NCI-H1105 treated with DMSO at 0.1 percent for 48 hours (cell line): ENCODE measurements at regions not wholly inside any gene's neighbourhood (a gene's known extent, or its start where the extent isn't known, plus 50 kb on each side); places are given as distances from the start of the nearest gene placed in this dataset.

Experiments
- DNase-seq: peaks from one replicate; lab custom pipeline; 2025; lab: John Stamatoyannopoulos, UW

DNA sequence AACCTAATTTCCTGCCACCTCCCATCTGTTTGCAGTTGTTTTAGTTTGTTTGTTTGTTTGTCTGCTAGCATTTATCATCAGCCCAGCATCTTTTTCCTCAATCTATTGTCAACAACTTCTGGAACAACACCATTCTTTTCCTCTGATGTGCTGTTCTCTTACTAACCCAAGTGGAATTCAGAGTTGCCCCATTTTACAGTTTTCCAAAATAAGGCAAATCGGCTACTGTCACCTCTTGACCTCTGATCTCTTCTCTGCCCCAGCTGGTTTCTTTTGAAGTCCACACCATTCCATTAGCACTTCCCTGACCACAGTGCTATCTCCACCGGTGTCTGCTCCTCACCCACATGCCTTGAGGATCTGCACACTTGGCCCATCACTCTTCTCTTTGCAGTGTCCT is 102.4 kb downstream of the EFNB2 start:
- no peak for DNase-seq

DNA sequence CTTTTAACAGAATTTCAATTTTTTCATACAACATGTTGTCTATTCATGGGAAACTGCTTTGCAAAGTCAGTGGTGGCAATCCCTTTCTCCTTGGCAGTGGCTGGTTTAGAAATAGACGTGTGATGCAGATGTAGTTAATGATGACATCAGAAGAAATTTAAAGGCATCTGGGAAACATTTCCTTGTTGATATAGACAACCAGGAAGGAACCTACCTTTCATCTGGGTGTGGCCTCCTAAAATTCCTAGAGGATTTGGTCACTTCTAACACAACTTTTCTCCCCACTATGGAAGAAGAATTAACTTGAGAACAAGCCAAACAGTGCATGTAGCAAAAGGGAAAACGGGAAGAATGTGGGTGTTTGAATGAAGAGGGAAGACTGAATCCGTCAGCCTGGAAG is 102.8 kb downstream of the EFNB2 start:
- no peak for DNase-seq

DNA sequence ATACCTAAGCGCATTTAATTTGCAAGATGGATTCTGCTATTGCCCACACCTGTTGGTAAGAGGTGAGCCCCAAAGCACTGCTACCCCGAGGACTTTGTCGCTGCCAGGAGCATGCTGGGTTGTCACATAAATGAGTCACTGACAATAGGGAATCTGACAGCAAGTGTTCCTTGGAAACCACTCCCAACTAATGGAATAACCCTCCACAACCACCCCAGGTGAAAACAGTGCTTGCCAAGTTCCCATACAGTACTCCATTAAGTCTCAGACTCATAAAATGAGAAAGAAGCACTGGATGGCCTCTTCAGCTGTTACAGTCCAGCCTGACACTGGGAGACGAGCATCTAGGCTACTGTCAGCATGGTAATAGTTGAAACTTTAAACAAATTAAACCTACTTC is 108.6 kb downstream of the EFNB2 start:
- no peak for DNase-seq

DNA sequence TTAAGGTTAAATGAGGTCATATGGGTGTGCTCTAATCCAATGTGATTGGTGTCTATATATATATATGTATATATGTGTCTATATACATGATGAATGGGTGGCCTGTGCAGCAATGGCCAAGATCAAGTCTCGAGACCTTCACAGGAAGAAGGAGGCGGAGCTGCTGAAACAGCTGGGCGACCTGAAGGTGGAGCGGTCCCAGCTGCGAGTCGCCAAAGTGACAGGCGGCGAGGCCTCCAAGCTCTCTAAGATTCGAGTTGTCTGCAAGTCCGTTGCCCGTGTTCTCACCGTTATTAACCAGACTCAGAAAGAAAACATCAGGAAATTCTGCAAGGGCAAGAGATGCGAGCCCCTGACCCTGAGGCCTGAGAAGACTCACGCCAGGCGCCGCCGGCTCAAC is 109.8 kb downstream of the EFNB2 start:
- no peak for DNase-seq

DNA sequence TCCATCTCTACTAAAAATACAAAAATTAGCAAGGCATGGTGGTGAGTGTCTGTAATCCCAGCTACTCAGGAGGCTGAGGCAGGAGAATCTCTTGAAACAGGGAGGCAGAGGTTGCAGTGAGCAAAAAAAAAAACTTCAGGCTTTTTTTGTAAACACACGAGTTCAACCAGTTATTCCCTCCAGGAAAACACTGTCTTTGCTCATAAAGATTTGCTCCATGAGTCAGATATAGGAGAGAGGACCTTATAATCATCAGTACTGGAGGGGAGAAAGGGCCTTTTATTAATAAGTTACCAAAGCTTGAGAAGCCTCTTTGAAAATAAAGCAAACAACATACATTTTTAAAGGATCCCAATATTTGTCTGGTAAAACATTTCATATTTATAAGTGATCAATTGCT is 110.7 kb downstream of the EFNB2 start:
- no peak for DNase-seq

DNA sequence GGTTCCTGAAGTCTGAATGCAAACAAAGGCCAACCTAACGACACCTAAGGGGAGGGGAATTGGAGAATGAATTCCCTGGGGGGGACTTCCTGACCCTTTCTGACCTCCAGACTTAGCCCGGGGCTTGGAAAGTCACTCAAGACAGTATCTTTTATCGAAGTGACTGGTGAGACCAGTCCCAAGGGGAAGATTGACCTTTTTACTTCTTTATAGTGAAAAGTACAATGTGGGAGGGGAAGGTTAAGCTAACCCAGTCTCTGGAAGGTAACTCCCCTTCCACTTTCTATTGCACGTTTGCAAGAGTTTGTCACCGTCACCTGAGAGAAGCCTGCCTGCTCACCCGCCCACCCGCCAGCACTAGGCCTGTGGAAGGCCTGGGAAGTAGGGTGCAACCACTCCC is 111.9 kb downstream of the EFNB2 start:
- DNase-seq, result no peak

DNA sequence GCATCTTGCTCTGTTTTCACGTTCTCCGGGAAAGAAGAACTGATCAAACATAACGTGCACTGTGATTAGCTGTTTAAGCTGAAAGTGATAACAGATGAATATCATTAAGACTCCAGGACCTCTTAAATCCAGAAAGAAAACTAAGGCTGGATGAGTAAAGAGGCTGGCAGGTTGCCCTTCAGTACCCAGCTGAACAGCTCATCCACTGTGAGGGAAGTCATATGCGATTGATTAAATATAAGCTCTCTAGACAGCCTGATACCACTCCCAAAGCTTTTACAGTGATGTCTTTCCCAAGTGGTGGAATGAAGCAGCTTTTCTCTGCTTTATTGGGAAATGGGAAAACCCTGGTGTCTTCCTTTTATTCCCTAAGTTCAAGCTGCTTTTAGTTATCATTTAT is 116.9 kb downstream of the EFNB2 start:
- DNase-seq, result no peak

DNA sequence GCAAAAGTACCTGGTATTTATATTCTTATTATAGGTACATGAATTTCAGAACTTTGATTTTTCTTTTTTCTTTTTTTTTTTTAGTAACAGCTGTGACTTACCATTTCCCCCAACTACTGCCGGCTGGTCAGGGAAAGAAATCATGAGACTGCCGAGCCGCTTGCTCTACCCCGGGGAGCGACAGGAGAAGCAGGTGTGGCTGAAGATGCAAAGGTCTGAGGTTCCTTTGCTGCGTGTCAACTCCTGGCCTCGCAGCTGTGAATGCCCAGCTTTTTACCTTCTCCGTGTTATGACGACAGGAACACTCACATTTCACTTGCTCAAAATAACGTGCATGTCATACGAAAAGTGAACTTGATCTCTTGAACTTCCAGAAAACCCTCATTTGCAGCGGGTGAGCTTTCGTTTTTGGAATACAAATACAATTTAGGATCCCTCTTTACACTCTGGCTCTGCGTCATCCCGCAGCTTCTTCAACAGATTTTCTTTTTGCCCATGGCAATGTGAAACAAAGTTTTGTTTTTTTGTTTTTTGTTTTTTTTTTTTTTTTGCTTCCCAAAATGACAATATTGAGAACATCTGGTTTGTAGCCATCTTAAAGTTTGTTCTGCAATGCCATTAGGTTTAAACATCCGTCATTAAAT is 117.9 kb downstream of the EFNB2 start:
- no peak for DNase-seq

DNA sequence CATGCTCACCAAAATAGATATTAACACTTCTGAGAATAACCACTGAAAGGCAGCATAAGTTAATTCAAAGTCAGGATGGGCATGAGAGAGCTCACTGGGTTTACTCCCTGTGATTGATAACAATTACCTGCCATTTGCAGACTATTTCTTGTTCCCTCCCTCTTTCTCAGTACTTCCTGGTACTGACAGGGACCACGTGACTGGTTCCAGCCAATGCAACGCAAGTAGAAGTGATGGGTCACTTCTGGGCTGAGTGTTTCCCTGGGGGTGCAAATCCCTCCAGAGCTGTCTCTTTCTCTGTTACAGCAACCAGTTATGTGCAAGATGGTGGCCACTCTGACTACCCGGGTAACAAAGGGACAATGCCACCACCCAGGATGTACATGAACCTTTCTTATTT is 118.8 kb downstream of the EFNB2 start:
- DNase-seq, result no peak

DNA sequence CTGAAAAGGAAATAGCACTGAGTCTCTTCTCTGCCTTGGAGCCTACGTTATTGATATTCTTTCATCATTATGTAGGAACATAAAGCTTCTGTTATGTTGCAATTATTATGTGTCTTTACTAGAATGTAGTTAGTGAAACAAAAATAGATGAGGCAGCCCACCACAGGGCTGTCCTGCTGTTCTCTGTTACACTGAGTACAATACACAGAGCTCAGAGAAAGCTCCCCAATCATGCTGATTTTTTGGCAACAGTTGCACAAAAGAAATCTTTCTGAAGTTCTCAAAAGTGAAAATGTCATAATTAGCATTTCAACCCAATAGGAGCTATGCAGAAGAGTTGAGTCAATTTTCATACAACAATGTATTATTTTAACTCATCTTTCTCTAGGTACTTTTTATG is 119.5 kb downstream of the EFNB2 start:
- no peak for DNase-seq

DNA sequence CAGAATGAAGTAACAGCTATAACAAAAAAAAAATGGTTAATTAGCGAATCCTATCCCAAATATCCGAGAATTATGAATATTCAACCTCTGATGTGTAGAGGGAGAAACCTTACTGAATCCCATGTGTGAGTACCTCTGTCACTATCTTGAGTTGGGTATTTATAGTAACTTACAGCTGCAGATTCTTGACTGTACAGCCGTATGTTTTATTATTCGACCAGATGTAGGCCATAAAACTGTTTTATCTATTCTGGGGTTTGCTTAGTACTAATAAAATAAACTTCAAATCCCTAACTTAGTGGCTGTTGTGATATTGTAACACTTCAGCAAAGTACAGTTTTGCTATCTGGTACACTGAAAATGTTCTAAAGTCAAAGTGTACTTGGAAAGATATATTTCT is 120.0 kb downstream of the EFNB2 start:
- DNase-seq, result no peak

DNA sequence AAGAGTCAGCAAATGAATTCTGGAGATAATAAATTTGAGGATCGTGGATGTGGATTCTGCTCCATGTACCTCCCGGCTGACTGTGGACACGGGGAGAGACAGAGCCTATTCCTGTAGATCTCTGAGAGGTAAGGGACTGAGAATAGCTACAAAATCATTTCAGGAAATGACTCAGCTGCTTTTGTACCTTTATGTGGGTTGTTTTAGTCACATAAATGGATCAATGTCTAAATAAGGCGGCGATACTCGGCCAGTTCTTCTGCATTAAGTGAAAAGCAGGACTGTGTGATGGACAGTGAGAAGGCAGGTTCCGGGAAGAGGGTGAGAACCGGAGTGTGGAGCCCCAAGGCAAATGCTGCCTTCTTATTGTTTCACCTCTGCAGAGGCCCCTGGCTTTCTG is 128.1 kb downstream of the EFNB2 start:
- no peak for DNase-seq

DNA sequence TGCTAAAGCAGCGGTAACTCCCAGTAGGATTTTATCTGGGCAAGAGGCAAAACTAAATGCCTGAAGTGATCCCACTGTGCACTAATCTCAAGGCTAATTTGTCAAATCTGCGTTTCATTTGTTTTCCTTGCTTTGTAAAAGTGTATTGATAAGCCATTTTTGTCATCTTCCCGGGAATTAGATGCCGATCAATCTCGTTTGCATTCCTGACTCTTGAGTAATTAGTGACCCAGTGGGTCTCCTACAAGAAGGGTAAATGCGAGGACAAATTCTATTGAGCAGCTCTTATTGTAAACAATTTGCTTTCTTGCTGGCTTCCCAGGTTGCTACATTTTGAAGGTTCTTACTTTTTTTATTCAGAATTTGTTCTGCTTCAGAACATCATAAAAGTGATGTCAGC is 129.7 kb downstream of the EFNB2 start:
- DNase-seq, result no peak

DNA sequence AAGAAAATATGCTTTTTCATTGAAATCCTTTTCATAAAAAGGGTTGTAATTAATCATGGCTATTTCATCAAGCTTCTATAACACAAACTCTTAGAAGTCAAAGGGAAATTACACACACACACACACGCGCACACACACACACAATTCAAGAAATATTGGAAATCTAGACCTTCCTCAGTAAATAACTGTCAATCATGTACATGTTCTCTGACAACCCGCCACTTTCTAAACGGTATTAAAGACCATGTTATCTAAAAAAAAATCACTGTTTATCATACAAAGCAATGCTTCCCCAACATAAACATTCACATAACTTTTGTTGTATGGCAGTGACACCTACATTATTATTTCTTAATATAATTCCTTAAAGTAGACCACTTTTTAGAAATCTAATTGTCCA is 132.2 kb downstream of the EFNB2 start:
- DNase-seq, result no peak

DNA sequence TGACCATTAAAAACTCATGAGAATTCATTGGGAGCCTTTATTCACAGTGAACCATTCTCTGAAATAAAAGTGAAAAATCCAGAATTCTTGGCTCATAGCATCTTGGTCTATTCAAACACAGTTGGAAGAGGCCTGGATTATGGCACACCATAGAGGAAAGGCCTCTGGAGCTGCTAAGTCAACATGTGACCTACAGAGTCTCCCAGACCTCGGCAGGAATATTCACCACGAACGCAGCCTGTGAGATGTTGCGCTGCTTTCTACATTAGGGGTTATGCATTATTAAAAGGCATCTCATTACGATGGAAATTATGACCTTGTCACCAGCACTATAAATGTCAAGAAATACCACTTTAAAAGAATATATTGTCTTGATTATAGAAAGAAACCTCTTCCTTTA is 132.6 kb downstream of the EFNB2 start:
- DNase-seq, result no peak

DNA sequence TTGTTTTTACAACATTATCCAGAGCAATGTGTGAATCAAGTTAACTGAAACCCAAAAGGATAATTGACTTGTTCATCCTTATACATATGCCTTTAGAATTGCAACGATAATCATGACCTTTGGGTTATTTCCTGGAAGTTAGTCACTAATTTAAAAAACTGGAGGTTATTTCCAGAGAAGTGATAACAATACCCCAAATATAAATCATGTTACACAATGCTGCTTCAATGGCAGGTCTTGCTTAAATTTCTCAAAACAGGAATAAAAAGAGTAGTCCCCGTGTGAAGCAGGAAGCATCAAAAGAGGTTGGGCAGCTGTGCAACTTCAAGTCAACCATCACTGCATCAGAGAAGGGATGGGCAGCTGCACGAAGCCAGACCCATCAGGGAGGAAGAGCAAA is 134.4 kb downstream of the EFNB2 start:
- DNase-seq, result no peak

DNA sequence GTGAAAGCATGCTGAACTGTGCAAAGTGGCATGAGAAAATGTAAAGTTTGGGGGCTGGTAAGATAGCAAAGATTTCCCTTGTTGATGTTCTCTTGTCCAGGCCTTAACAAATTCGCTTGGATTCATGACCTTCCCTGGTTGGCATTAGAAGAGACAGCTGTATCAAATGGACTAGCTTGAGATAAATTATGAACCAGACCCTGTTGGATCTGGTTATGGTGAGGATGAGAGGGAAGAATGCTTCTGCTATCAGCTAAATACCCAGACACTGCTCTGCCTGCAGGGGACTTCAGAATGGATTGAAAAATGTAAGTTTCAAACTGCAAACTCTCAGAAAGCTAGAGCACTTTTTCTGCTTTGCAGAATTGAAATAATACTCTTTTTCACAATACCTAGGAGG is 135.2 kb downstream of the EFNB2 start:
- DNase-seq, result no peak

DNA sequence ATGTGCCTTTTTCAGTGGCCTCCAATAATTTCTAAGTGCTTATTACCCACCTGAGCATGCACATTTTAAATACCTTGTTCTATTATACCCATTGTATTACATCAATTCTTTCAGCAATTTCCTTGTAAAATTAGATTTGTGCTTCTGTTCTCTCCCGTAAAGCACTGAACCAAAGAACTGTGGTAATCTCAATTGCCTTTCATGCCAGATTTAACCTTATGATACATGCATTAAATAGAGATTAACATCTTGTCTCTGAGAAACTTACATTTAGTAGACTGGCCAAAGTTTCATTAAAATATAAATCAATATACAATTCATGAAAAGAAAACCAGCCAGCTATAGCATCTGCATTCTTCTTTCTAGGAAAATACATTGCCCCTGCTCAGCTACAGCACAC is 137.2 kb downstream of the EFNB2 start:
- no peak for DNase-seq

DNA sequence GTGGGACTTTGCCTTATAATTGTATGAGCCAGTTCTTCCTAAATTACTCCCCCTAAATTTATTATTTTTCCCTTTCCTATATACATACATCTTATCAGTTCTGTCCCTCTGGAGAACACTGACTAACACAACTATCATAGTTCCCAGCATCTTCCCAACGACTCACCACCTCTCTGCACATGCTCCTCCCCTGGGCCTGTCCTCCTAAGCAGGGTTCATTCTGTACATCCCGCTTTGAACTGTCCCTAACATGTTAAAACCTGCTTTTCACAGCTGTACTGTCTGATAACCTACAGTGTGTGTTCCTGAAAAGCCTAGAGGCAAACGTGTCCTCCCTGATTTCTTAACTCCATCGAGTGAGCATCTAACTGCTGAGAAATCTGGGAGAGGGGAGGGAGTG is 141.7 kb downstream of the EFNB2 start:
- DNase-seq, result no peak

DNA sequence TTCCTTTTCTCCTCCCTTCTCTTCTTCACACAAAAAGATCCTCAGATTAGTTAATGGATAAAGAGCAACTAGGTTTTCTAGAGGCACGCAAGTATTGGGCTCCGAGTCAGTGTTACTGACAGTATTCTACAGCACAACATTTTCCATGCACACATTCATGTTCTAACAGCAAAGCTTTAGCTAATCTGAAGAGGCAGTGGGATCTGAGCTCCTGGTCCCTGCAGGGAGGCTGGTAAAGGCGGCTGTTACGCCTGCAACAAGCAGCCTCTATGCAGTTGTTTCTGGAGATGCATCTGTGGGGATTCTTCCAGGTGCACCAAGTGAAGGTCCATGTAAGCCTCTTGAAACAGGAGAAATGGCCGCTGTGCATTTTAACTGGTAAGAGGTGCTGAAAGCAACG is 143.8 kb downstream of the EFNB2 start:
- no peak for DNase-seq

DNA sequence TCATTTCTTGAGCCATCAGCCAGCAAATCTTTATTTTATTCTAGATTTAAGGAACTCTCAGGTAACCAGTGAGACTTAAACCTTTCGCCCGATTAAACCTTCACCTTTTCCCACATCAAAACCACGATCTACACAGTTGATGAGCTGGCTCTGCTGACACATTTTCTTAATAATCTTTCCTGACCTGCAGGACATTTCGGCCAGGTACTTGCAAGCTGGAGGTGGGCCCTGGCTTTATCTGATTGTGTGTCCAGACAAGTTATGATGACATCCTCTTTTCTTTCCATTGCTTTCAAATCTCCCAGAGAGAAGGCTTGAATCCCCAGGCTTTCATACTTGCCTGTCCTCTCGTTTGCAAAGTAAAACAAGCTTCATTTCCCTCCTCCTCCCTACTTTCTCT is 144.2 kb downstream of the EFNB2 start:
- no peak for DNase-seq

DNA sequence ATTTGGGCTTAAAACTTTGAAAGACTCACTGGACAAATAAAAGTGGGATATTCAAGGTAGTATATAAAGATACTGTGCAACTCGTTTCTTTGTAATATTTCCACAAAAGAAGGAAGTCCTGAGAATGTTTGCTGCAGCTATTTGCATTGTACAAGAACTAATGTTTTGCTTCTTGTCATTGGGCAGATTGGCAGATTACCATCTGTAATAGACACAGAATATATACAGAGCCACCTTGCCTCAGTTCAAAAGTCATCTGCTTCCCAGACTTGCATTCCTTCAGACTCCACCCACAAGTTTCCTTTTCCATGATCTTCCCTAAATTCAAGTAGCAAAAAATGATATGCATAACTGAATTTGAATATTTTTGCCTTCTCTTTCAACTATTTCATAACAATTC is 145.1 kb downstream of the EFNB2 start:
- no peak for DNase-seq

DNA sequence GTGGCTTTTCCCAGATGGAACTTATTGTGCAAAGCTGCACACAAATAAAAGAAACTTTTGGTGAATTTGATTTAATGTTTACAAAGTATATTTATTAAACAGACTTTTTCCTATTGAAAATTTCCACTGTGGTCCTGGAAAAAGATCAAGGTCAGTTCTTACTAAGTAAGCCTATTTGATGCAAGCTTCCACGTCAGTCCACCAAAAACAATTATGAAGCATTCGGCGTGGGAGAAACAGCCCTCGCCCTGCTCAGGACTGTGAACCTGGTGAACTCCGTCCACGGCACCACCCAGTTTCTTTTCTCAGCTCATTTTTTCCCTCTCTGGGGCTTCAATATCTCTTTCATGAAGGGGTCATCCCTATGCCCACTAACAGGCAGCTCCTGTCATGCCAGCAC is 149.8 kb downstream of the EFNB2 start:
- DNase-seq, result no peak

DNA sequence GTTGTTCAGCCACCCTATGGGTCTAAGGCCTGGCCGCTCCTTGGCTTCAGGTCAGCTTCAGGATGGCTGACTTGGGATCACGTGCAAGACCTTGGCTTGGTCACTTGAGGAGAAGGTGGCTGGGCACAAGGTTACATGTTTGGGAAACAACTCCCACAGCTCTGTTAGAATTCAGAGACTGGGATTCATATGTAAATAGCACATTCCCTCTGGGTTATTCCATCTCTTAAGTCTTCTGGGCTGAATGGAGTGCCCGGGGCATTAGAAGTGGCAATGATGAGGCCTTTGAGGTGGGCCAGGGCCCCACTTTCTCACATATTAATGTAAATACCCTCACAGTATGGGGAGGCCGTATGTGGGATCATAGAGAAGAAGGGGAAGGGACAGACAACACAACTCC is 150.9 kb downstream of the EFNB2 start:
- no peak for DNase-seq

DNA sequence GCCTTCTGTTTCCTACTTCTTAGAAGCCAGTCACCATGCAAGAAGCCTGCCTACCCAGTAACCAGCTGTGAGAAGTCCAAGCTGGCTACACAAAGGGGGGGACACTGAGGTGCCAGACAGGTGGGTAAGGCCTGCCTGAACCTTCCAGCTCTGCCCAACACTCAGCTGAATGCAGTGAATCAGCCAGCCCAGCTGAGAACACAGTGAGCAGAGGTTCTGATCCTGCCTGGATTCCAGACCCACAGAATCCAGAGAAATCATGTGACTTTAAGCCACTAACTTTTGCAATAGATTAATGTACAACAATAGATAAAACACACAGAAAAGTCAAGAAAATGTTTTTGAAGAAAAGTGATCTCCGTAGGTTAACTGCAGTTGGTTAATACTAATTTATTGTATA is 151.7 kb downstream of the EFNB2 start:
- DNase-seq, result no peak
